Trophoblast cell (in vitro differentiated cells and primary cell): ENCODE measurements at regions not wholly inside any gene's neighbourhood (a gene's known extent, or its start where the extent isn't known, plus 50 kb on each side); places are given as distances from the start of the nearest gene placed in this dataset.

Experiments
- DNase-seq, 2 donors: peaks; one replicate each; pipeline ENCODE4 v3.0.0-alpha.2; 2016
- H2AFZ ChIP-seq: 2 replicates; pipeline ENCODE4 v1.6.1; 2013; ENCODE audit warnings: low read length, moderate library complexity, mild to moderate bottlenecking; ENCODE audit not compliant: insufficient read depth, poor library complexity
- H2AK5ac ChIP-seq: 2 replicates; pipeline ENCODE4 v1.6.1; 2013; ENCODE audit warnings: mild to moderate bottlenecking, low read length
- H2BK120ac ChIP-seq: 2 replicates; pipeline ENCODE4 v1.6.1; 2013; ENCODE audit warnings: low read length, mild to moderate bottlenecking, moderate library complexity; ENCODE audit not compliant: insufficient read depth, poor library complexity
- H2BK12ac ChIP-seq: 2 replicates; pipeline ENCODE4 v1.6.1; 2013; ENCODE audit warnings: mild to moderate bottlenecking, low read length, moderate library complexity
- H2BK5ac ChIP-seq: 2 replicates; pipeline ENCODE4 v1.6.1; 2013; ENCODE audit warnings: low read length, low read depth, moderate library complexity, mild to moderate bottlenecking; ENCODE audit not compliant: poor library complexity
- H3K14ac ChIP-seq: 2 replicates; pipeline ENCODE4 v1.6.1; 2013; ENCODE audit warnings: mild to moderate bottlenecking, low read length
- H3K18ac ChIP-seq: 2 replicates; pipeline ENCODE4 v1.6.1; 2013; ENCODE audit warnings: mild to moderate bottlenecking, low read length
- H3K23ac ChIP-seq: 2 replicates; pipeline ENCODE4 v1.6.1; 2013; ENCODE audit warnings: low read length
- H3K27ac ChIP-seq: 2 replicates; pipeline ENCODE4 v1.5.1; 2013; ENCODE audit warnings: low read depth, mild to moderate bottlenecking, inconsistent platforms, low read length, moderate library complexity
- H3K27me3 ChIP-seq: 2 replicates; pipeline ENCODE4 v1.6.1; 2013; ENCODE audit warnings: inconsistent platforms, mild to moderate bottlenecking, low read length, moderate library complexity; ENCODE audit not compliant: insufficient read depth
- H3K36me3 ChIP-seq, 2 experiments: 1 replicate in 1 of 2; 2 replicates in 1 of 2; pipeline ENCODE4 v1.6.1; 2013; ENCODE audit warnings: low read length in 2 of 2, mild to moderate bottlenecking in 2 of 2, moderate library complexity in 1 of 2; ENCODE audit not compliant: insufficient read depth in 2 of 2, control insufficient read depth in 1 of 2
- H3K4ac ChIP-seq: 2 replicates; pipeline ENCODE4 v1.6.1; 2013; ENCODE audit warnings: low read depth, mild to moderate bottlenecking, low read length, moderate library complexity
- H3K4me1 ChIP-seq, 2 experiments: 1 replicate in 1 of 2; 2 replicates in 1 of 2; pipeline ENCODE4 v1.6.1; 2013; ENCODE audit warnings: low read length in 2 of 2, mild to moderate bottlenecking in 2 of 2, moderate library complexity in 1 of 2; ENCODE audit not compliant: insufficient read depth in 2 of 2, control insufficient read depth in 1 of 2
- H3K4me2 ChIP-seq: 2 replicates; pipeline ENCODE4 v1.6.1; 2013; ENCODE audit warnings: inconsistent platforms, mild to moderate bottlenecking, low read length, moderate library complexity
- H3K4me3 ChIP-seq: 2 replicates; pipeline ENCODE4 v1.5.1; 2013; ENCODE audit warnings: mild to moderate bottlenecking, low read depth, low read length, inconsistent platforms
- H3K79me1 ChIP-seq: one replicate; pipeline ENCODE4 v1.6.1; 2013; ENCODE audit warnings: low read length
- H3K79me2 ChIP-seq: 2 replicates; pipeline ENCODE4 v1.6.1; 2013; ENCODE audit warnings: low read length, mild to moderate bottlenecking; ENCODE audit not compliant: control insufficient read depth, insufficient read depth, poor library complexity
- H3K9ac ChIP-seq: 2 replicates; pipeline ENCODE4 v1.6.1; 2013; ENCODE audit warnings: mild to moderate bottlenecking, low read length
- H3K9me3 ChIP-seq: 2 replicates; pipeline ENCODE4 v1.6.1; 2013; ENCODE audit warnings: low read depth, mild to moderate bottlenecking, control low read depth, inconsistent platforms, low read length; ENCODE audit not compliant: insufficient read depth
- H4K12ac ChIP-seq: 2 replicates; pipeline ENCODE4 v1.6.1; 2013; ENCODE audit warnings: low read depth, mild to moderate bottlenecking, low read length, moderate library complexity
- H4K8ac ChIP-seq: 2 replicates; pipeline ENCODE4 v1.6.1; 2013; ENCODE audit warnings: low read depth, mild to moderate bottlenecking, low read length, moderate library complexity
- H4K91ac ChIP-seq: one replicate; pipeline ENCODE4 v1.6.1; 2013; ENCODE audit warnings: low read depth, mild to moderate bottlenecking, low read length, moderate library complexity
- WGBS: extraction: QIAGEN DNeasy Blood & Tissue Kit; methylation state at CpG from one replicate; pipeline ENCODE4 v1.1.7; 2013; ENCODE audit warnings: missing lambda C conversion rate; ENCODE audit not compliant: insufficient read length, insufficient coverage; ENCODE audit errors: extremely low coverage; 5-methylcytosine and 5-hydroxymethylcytosine counted together

DNA sequence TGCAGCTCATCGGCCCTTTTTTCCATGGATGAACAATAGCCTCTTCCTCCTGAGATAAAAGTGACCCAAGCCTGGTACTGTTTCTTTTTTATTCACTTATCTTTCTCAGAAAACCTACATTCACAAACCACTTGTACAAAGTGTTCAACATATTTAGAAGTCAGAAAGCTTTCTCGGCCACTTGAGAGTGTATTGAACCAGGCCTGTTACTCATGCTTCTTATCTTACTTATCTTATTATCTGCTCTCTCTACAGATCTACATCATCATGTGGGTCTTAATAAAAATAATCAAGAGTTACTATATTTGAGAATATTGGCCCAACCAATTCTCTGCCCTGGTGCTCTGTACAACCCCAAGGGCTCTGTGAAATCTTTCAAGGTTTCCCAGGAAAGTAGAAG, 242.1 kb downstream of the MREG start:
- WGBS: no CpG with 5 or more reads among the region's 2 CpGs
- no peak overlapping the region for H3K27ac ChIP-seq

GRCh38 chr2:215770668-215771067, 242.7 kb downstream of the MREG start:
- H4K91ac ChIP-seq: no peak overlapping the region
- H2AK5ac ChIP-seq: no peak overlapping the region
- H3K14ac ChIP-seq: no peak overlapping the region
- no peak overlapping the region for H3K4ac ChIP-seq
- no peaks in the 10 kb centered on the region for H3K36me3 ChIP-seq
- no peak overlapping the region for H3K4me2 ChIP-seq
- no peak overlapping the region for H3K27ac ChIP-seq
- no peak for DNase-seq
- no peak overlapping the region for H3K9ac ChIP-seq
- no peaks in the 10 kb centered on the region for H3K9me3 ChIP-seq
- no CpG with 5 or more reads among the region's 4 CpGs for WGBS
- no peak overlapping the region for H3K4me3 ChIP-seq
- peaks cover 5 to 7% of the 10 kb centered on the region in 2 experiments for H3K4me1 ChIP-seq
- H3K18ac ChIP-seq: no peak overlapping the region
- no peak overlapping the region for H2BK12ac ChIP-seq
- H3K79me2 ChIP-seq: no peaks in the 10 kb centered on the region
- no peak overlapping the region for H2AFZ ChIP-seq
- H4K8ac ChIP-seq: no peak overlapping the region
- H2BK120ac ChIP-seq: no peak overlapping the region
- no peak overlapping the region for H3K23ac ChIP-seq
- no peaks in the 10 kb centered on the region for H3K27me3 ChIP-seq
- H2BK5ac ChIP-seq: no peak overlapping the region
- H3K79me1 ChIP-seq: peaks cover 11% of the 10 kb centered on the region
- no peak overlapping the region for H4K12ac ChIP-seq

More for the DNA sequence above, 242.1 kb downstream of the MREG start:
- Histone ChIP-seq H4K91ac (no peak overlapping the region), H2BK120ac (no peak overlapping the region), H3K36me3 (no peaks in the 10 kb centered on the region), H2AK5ac (no peak overlapping the region), H4K8ac (no peak overlapping the region), H3K79me2 (no peaks in the 10 kb centered on the region), H3K4me2 (no peak overlapping the region), H3K27me3 (no peaks in the 10 kb centered on the region), H2BK5ac (no peak overlapping the region), H3K79me1 (peaks cover 11% of the 10 kb centered on the region), H3K9ac (no peak overlapping the region), H3K23ac (no peak overlapping the region), H4K12ac (no peak overlapping the region), H3K4me1 (peaks cover 2 to 7% of the 10 kb centered on the region in 2 experiments), H3K14ac (no peak overlapping the region), H2AFZ (no peak overlapping the region), H3K4me3 (no peak overlapping the region), H3K18ac (no peak overlapping the region), H2BK12ac (no peak overlapping the region), H3K4ac (no peak overlapping the region), H3K9me3 (peaks cover 1% of the 10 kb centered on the region)
- DNase-seq: no peak

GRCh38 chr2:215769246-215769645, 244.1 kb downstream of the MREG start:
- no peak overlapping the region for H2AFZ ChIP-seq
- no peak overlapping the region for H3K4me2 ChIP-seq
- no peak overlapping the region for H2BK120ac ChIP-seq
- no peak overlapping the region for H4K12ac ChIP-seq
- H2BK12ac ChIP-seq: no peak overlapping the region
- H2BK5ac ChIP-seq: no peak overlapping the region
- no peak overlapping the region for H2AK5ac ChIP-seq
- no peak overlapping the region for H3K14ac ChIP-seq
- H3K9me3 ChIP-seq: no peaks in the 10 kb centered on the region
- no peak for DNase-seq
- H3K9ac ChIP-seq: no peak overlapping the region
- no peak overlapping the region for H3K27ac ChIP-seq
- 100% methylated on average over 1 of the region's 2 CpGs for WGBS
- H3K79me1 ChIP-seq: peaks cover 15% of the 10 kb centered on the region
- no peaks in the 10 kb centered on the region for H3K36me3 ChIP-seq
- no peaks in the 10 kb centered on the region for H3K79me2 ChIP-seq
- no peak overlapping the region for H4K91ac ChIP-seq
- H4K8ac ChIP-seq: no peak overlapping the region
- no peak overlapping the region for H3K4ac ChIP-seq
- H3K18ac ChIP-seq: no peak overlapping the region
- H3K4me3 ChIP-seq: no peak overlapping the region
- H3K27me3 ChIP-seq: no peaks in the 10 kb centered on the region
- H3K23ac ChIP-seq: no peak overlapping the region
- H3K4me1 ChIP-seq: peaks cover 9 to 10% of the 10 kb centered on the region in 2 experiments

GRCh38 chr2:215767625-215768024, 245.7 kb downstream of the MREG start:
- no peak overlapping the region for H2BK120ac ChIP-seq
- no peak for DNase-seq
- no peak overlapping the region for H2BK12ac ChIP-seq
- H3K9me3 ChIP-seq: no peaks in the 10 kb centered on the region
- H4K12ac ChIP-seq: no peak overlapping the region
- no peak overlapping the region for H2AK5ac ChIP-seq
- WGBS: no CpG with 5 or more reads among the region's 1 CpG
- H3K4me3 ChIP-seq: no peak overlapping the region
- no peaks in the 10 kb centered on the region for H3K79me2 ChIP-seq
- H3K14ac ChIP-seq: no peak overlapping the region
- no peak overlapping the region for H4K91ac ChIP-seq
- H3K27ac ChIP-seq: no peak overlapping the region
- H3K4me2 ChIP-seq: no peak overlapping the region
- no peak overlapping the region for H3K18ac ChIP-seq
- no peak overlapping the region for H3K9ac ChIP-seq
- no peak overlapping the region for H3K4ac ChIP-seq
- H3K4me1 ChIP-seq: peaks cover 7% of the 10 kb centered on the region in 2 experiments
- H3K79me1 ChIP-seq: peaks cover 15% of the 10 kb centered on the region
- H4K8ac ChIP-seq: no peak overlapping the region
- H2BK5ac ChIP-seq: no peak overlapping the region
- no peaks in the 10 kb centered on the region for H3K36me3 ChIP-seq
- H2AFZ ChIP-seq: no peak overlapping the region
- no peaks in the 10 kb centered on the region for H3K27me3 ChIP-seq
- no peak overlapping the region for H3K23ac ChIP-seq
